ENCODE measurements at regions not wholly inside any gene's neighbourhood (a gene's known extent, or its start where the extent isn't known, plus 50 kb on each side); places are given as distances from the start of the nearest gene placed in this dataset.

DNA sequence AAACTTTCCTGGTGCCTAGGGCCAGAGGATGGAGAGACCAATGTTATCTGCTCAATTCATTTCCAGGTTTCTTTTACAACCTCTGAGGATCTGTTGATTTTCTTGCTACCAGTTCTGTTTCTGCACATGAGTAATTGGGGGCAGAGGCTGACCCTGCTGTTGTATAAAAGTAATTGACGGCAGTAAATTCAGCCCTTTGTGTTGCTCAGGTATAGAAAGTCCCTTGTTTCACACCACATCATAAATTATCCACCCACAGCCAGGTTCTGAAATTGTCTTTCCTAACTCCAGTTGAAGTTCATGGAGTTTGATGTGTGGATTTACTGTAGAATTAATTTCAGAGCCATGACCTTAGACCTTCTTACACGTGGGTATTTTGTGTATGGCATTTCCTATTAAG lies 107.4 kb upstream of the GRIK2 start:
- DNase-seq (ENCODE audit: low read depth in 4 of 4, low spot score in 3 of 4) = peak in 1 of 4 donors; percentile 11

DNA sequence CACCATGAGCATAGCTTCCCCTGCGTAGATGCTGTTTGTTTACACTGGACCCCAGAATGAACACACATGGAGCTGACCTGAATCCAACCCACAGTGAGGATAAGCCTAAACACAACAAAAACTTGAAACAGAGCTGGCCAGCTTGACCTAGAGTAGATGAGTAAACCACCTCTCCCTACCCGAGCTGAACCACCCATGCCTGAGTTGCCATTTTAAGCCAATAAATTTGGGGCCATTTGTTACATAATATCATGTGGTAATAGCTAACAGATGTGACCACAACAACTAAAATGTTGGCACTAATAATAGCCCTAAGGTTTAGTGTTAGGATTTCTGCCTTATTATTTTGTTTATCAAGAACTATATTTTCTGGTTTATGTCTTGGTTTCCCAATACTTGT lies 103.2 kb upstream of the GRIK2 start:
- no peak for DNase-seq (ENCODE audit: low read depth in 4 of 4, low spot score in 3 of 4)

DNA sequence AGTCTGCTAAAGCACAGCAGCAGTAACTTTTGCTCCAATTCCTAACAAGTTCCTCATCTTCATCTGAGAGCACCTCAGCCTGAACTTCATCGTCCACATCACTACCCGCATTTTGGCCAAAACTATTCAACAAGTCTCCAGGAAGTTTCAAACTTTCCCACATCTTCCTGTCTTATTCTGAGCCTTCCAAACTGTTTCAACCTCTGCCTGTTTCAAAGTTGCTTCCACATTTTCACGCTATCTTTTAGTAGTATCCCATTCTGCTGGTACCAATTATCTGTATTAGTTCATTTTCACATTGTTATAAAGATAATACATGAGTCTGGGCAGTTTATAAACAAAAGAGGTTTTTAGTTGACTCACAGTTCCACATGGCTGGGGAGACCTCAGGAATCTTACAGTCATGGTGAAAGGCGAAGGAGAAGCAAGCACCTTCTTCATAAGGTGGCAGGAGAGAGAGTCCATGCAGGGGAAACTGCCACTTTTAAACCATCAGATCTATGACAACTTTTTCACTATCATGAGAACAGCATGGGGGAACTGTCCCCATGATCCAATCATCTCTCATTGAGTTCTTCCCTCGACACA lies 99.4 kb upstream of the GRIK2 start:
- DNase-seq (ENCODE audit: low read depth in 4 of 4, low spot score in 3 of 4) = no peak

DNA sequence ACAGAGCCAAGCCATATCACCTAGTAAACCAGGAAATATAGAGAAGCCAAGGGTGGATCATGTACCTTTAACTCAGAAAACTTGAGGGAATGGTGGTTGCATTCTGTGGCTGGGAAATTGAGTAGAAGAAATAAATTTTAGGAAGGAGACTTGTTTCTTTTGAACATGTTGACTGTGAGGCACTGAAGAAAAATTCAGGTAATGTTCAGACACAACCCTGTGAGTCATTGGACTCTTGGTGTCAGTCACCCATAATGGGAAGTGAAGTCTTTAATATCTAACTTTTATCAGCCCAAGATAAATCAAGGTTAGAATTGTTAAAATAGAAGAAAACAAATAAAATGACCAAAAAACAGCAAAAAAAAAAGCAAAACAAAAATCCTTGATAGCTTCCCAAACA lies 98.8 kb upstream of the GRIK2 start:
- DNase-seq (ENCODE audit: low read depth in 4 of 4, low spot score in 3 of 4) = no peak

DNA sequence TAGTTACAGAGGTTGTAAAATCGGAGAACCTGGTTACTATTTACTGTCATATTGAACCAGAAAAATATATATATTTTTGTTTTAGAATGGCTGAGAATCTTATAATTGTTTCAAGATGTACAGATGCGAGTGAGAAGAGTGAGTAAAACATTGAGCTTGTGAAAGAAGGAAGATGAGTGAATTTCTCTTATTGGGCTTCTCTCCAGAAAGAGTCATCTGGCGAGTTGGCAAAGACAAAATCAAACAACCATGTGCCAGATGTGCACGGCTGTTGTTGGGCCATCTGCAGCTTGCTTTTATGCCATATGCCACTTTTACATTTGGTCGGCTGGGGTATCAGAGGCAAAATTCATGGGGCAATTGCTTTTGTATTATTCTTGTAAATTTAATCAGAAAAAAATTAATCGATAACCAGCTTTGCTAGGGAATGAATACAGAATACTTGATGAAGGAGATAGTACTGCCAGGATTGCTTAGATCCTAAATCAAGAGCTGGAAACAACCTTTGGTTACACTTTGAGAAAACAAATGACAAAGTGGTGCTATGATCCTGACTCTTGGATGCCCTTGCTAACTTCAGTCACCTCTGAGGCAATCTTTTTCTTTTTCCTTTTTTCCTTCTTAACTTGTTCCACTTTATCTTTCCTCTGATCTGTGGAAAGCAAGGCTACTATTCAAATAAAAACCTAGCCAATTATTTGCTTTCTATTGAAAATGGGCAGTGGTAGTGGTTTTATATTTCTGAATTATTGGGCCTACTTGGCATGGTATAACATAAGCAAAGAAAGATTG lies 97.1 kb upstream of the GRIK2 start:
- no peak for DNase-seq (ENCODE audit: low read depth in 4 of 4, low spot score in 3 of 4)

DNA sequence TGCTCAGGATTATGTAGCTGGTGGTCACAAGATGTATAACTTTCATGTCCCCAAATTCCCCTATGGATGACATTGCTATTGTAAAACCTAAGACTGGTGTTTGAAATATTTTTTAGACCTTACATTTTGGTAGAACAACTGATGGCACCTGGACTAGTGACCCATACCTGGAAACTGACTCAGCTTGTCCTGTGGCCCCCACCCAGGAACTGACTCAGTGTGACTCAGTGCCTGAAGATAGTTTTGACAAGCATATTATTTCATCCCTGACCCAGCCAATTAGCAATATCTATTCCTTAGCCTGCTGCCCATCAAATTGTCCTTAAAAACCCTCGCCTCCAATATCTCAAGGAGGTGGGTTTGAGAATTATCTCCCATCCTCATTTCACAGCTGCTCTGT lies 90.9 kb upstream of the GRIK2 start:
- DNase-seq (ENCODE audit: low read depth in 4 of 4, low spot score in 3 of 4) = no peak

DNA sequence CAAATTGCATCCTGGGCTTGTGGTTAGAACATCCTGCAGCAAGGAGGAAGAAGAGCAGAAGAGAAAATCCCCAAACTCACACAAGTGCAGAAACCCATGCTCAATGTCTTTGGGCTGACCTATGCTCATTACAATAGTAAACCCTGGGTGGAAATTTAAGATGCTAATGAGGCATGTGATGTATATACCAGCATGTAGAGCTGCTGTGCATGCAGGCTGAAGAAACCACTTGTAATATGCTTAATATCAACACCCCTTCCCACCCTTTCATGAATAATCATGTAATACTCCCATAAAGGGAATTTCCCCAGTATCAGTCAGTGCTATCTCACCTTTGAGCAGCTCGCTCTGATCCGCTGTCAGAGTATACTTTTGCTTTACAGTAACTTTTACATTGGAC lies 90.0 kb upstream of the GRIK2 start:
- no peak for DNase-seq (ENCODE audit: low read depth in 4 of 4, low spot score in 3 of 4)

DNA sequence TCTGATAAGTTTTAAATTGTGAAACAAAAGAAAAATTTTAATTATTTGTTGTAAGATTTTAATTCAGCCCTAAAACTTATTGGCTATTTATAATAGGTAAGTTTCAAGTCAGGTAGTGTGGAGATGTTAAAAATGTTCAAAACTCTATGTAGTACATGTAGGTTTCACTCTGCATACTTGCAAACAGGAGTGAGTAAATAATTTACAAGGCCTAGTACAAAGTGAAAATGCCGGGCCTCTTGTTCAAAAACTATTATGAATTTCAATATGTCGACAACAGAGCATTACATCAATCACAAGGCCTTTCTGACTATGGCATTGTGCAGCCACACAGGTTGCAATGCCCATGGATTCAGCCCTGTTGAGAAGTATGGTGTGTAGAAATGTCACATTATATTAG lies 80.9 kb upstream of the GRIK2 start:
- no peak for DNase-seq (ENCODE audit: low read depth in 4 of 4, low spot score in 3 of 4)

DNA sequence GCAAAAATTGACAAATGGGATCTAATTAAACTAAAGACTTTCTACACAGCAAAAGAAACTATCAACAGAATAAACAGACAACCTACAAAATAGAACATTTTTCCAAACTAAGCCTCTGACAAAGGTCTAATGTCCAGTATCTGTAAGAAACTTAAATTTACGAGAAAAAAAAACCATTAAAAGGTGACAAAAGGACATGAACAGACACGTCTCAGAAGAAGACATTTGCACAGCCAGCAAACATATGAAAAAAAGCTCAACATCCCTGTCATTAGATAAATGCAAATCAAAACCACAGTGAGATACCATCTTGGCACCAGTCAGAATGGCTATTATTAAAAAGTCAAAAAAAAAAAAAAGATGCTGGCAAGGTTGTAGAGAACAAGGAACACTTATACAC lies 70.6 kb upstream of the GRIK2 start:
- no peak for DNase-seq (ENCODE audit: low read depth in 4 of 4, low spot score in 3 of 4)

DNA sequence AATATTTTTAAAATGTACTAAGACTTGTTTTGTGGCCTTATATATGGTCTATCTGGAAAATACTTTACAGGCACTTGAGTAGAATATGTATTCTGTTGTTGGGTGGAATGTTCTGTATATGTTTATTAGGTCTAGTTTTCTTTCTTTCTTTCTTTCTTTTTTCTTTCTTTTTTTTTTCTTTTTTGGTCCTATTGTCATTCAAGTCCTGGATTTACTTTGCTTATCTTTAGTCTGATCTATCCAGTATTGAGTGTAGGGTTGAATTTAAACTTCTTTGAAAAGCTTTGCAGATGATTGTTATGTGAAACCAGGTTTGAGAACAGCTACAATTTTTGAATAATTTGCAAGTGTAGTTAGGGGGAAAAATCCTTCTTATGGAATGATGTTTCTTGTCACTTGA lies 67.1 kb upstream of the GRIK2 start:
- DNase-seq (ENCODE audit: low read depth in 4 of 4, low spot score in 3 of 4) = no peak

DNA sequence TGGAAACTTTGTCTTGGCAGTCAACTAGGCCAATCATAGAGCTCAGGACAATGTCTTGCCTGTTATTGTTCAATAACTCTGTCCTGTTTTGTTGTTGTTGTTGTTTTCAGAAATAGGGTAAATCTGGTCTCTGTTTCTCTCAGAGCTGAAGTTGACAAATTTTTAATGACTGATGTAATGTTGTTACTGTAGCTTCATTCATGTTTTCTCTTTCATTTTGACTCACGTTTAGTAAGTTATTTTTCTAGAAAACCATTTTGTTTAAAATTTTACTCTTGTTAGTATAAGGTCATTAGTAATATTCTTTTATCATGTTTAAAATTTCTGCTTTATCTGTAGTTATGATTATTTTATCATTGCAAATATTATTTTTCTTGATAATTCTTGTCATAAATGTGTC lies 51.6 kb upstream of the GRIK2 start:
- no peak for DNase-seq (ENCODE audit: low read depth in 4 of 4, low spot score in 3 of 4)

Data from left renal pelvis (tissue), 4 donors.